CD4-positive, CD25-positive, alpha-beta regulatory T cell (primary cell): ENCODE measurements at regions not wholly inside any gene's neighbourhood (a gene's known extent, or its start where the extent isn't known, plus 50 kb on each side); places are given as distances from the start of the nearest gene placed in this dataset.
"Not testable (repeated sequence)": the region's sequence is repeated elsewhere in the genome, so short reads cannot be mapped to it uniquely, and the experiment has no call there.

Experiments used
- ATAC-seq, 2 donors: fragments of 150-1000 bp; cut with Tn5 transposase; one replicate each; pipeline ENCODE4 v1.10.0; 2021; ENCODE audit warnings: low read depth in 2 of 2, moderate number of reproducible peaks in 2 of 2, moderate library complexity in 1 of 2
- DNase-seq, 3 donors: peaks; one replicate each; pipeline versions ENCODE4 v3.0.0 to v3.0.0-alpha.2; 2012 to 2022; ENCODE audit warnings: mixed read lengths in 1 of 3
- H3K27ac ChIP-seq: one replicate; pipeline ENCODE4 v1.7.0; 2013; ENCODE audit warnings: mild to moderate bottlenecking, low read length; ENCODE audit not compliant: insufficient read depth, poor library complexity, severe bottlenecking
- H3K27me3 ChIP-seq: one replicate; pipeline ENCODE4 v1.7.0; 2013; ENCODE audit warnings: low read length; ENCODE audit not compliant: control insufficient read depth, insufficient read depth
- H3K36me3 ChIP-seq: one replicate; pipeline ENCODE4 v1.7.0; 2013; ENCODE audit warnings: mild to moderate bottlenecking, low read length, moderate library complexity; ENCODE audit not compliant: control insufficient read depth, insufficient read depth
- H3K4me1 ChIP-seq: 2 replicates; pipeline ENCODE4 v1.7.0; 2013; ENCODE audit warnings: mild to moderate bottlenecking, low read length; ENCODE audit not compliant: insufficient read depth, control insufficient read depth, poor library complexity, severe bottlenecking
- H3K4me3 ChIP-seq: one replicate; pipeline ENCODE4 v1.7.0; 2013; ENCODE audit warnings: low read depth, mild to moderate bottlenecking, low read length, moderate library complexity
- H3K9me3 ChIP-seq, 2 experiments: 1 replicate in 1 of 2; 2 replicates in 1 of 2; pipeline ENCODE4 v1.7.0; 2013; ENCODE audit warnings: low read length in 2 of 2, mild to moderate bottlenecking in 1 of 2, moderate library complexity in 1 of 2; ENCODE audit not compliant: control insufficient read depth in 2 of 2
- H3K27ac Mint-ChIP-seq, 3 donors: one replicate each; pipeline ENCODE4 v1.8.0; 2020 to 2022; ENCODE audit warnings: mild to moderate bottlenecking in 3 of 3, mixed read lengths in 3 of 3, moderate library complexity in 2 of 3
- H3K27me3 Mint-ChIP-seq: one replicate; pipeline ENCODE4 v1.8.0; 2022; ENCODE audit warnings: mild to moderate bottlenecking, mixed read lengths
- H3K36me3 Mint-ChIP-seq: one replicate; pipeline ENCODE4 v1.8.0; 2020; ENCODE audit warnings: mixed read lengths
- H3K4me1 Mint-ChIP-seq, 4 donors: one replicate each; pipeline ENCODE4 v1.8.0; 2020 to 2022; ENCODE audit warnings: mixed read lengths in 4 of 4, mild to moderate bottlenecking in 1 of 4
- H3K4me3 Mint-ChIP-seq, 4 donors: one replicate each; pipeline ENCODE4 v1.8.0; 2020 to 2022; ENCODE audit warnings: mild to moderate bottlenecking in 4 of 4, mixed read lengths in 4 of 4, moderate library complexity in 3 of 4
- H3K9me3 Mint-ChIP-seq, 7 donors: one replicate each; pipeline ENCODE4 v1.8.0; 2020 to 2022; ENCODE audit warnings: mixed read lengths in 7 of 7, mild to moderate bottlenecking in 3 of 7, moderate library complexity in 2 of 7

- H3K9me3 ChIP-seq, ATAC-seq, H3K27me3 ChIP-seq, H3K27me3 Mint-ChIP-seq, H3K4me1 Mint-ChIP-seq, H3K36me3 Mint-ChIP-seq, H3K9me3 Mint-ChIP-seq, H3K4me3 ChIP-seq, H3K36me3 ChIP-seq, H3K4me1 ChIP-seq, DNase-seq, H3K27ac ChIP-seq, H3K27ac Mint-ChIP-seq, H3K4me3 Mint-ChIP-seq: not testable (repeated sequence)
These were observed 99.5 kb downstream of the SLC25A46 start for GRCh38 chr5:110838357-110838756.

GRCh38 chr5:110838961-110839360, 100.2 kb downstream of the SLC25A46 start:
- H3K36me3 ChIP-seq, result no peaks in the 10 kb centered on the region
- no peaks in the 10 kb centered on the region for H3K27me3 ChIP-seq
- Mint-ChIP-seq H3K36me3 (no peaks in the 10 kb centered on the region), H3K4me3 (no peak overlapping the region), H3K9me3 (peaks cover 0 to 8% (median 5%) of the 10 kb centered on the region in 7 donors), H3K4me1 (no peaks in the 10 kb centered on the region), H3K27ac (no peak overlapping the region), H3K27me3 (no peaks in the 10 kb centered on the region)
- no peaks in the 10 kb centered on the region for H3K4me1 ChIP-seq
- DNase-seq (no peak), ATAC-seq (no peak)
- no peak overlapping the region for H3K4me3 ChIP-seq
- H3K9me3 ChIP-seq, result no peaks in the 10 kb centered on the region
- H3K27ac ChIP-seq, result no peak overlapping the region

GRCh38 chr5:110840347-110840960, 101.6 kb downstream of the SLC25A46 start:
- H3K4me3 ChIP-seq, result no peak overlapping the region
- H3K4me1 ChIP-seq, result no peaks in the 10 kb centered on the region
- no peaks in the 10 kb centered on the region for H3K36me3 ChIP-seq
- Mint-ChIP-seq H3K36me3 (no peaks in the 10 kb centered on the region), H3K4me3 (no peak overlapping the region), H3K4me1 (no peaks in the 10 kb centered on the region), H3K27ac (no peak overlapping the region), H3K9me3 (peaks cover 0 to 8% (median 5%) of the 10 kb centered on the region in 7 donors), H3K27me3 (peaks cover 4% of the 10 kb centered on the region)
- no peak for DNase-seq
- ATAC-seq, result no peak
- H3K27ac ChIP-seq, result no peak overlapping the region
- no peaks in the 10 kb centered on the region for H3K27me3 ChIP-seq
- H3K9me3 ChIP-seq, result no peaks in the 10 kb centered on the region

- no peak for ATAC-seq
- peaks cover 0 to 6% (median 0%) of the 10 kb centered on the region in 7 donors for H3K9me3 Mint-ChIP-seq
- Histone ChIP-seq H3K4me3 (no peak overlapping the region), H3K9me3 (no peaks in the 10 kb centered on the region), H3K36me3 (no peaks in the 10 kb centered on the region), H3K4me1 (no peaks in the 10 kb centered on the region), H3K27me3 (no peaks in the 10 kb centered on the region), H3K27ac (no peak overlapping the region)
- H3K4me1 Mint-ChIP-seq, result no peaks in the 10 kb centered on the region
- H3K4me3 Mint-ChIP-seq, result no peak overlapping the region
- no peaks in the 10 kb centered on the region for H3K36me3 Mint-ChIP-seq
- H3K27me3 Mint-ChIP-seq, result peaks cover 4% of the 10 kb centered on the region
- DNase-seq, result no peak
- no peak overlapping the region for H3K27ac Mint-ChIP-seq
These were observed 102.3 kb downstream of the SLC25A46 start for GRCh38 chr5:110841137-110841536.

- ATAC-seq (no peak), DNase-seq (no peak)
- Mint-ChIP-seq H3K27me3 (peaks cover 4% of the 10 kb centered on the region), H3K27ac (no peak overlapping the region), H3K4me3 (no peak overlapping the region), H3K4me1 (no peaks in the 10 kb centered on the region), H3K36me3 (no peaks in the 10 kb centered on the region), H3K9me3 (peaks cover 0 to 6% (median 0%) of the 10 kb centered on the region in 7 donors)
- no peaks in the 10 kb centered on the region for H3K4me1 ChIP-seq
- no peaks in the 10 kb centered on the region for H3K27me3 ChIP-seq
- no peak overlapping the region for H3K4me3 ChIP-seq
- H3K36me3 ChIP-seq, result no peaks in the 10 kb centered on the region
- H3K9me3 ChIP-seq, result no peaks in the 10 kb centered on the region
- no peak overlapping the region for H3K27ac ChIP-seq
These were observed 104.1 kb downstream of the SLC25A46 start for GRCh38 chr5:110842948-110843347.

- Mint-ChIP-seq H3K4me3 (no peak overlapping the region), H3K4me1 (no peaks in the 10 kb centered on the region), H3K36me3 (no peaks in the 10 kb centered on the region), H3K27me3 (peaks cover 4% of the 10 kb centered on the region), H3K27ac (no peak overlapping the region), H3K9me3 (peaks cover 0 to 6% (median 2%) of the 10 kb centered on the region in 7 donors)
- H3K4me1 ChIP-seq, result no peaks in the 10 kb centered on the region
- H3K4me3 ChIP-seq, result no peak overlapping the region
- ATAC-seq, result no peak
- H3K36me3 ChIP-seq, result no peaks in the 10 kb centered on the region
- no peaks in the 10 kb centered on the region for H3K9me3 ChIP-seq
- no peak overlapping the region for H3K27ac ChIP-seq
- H3K27me3 ChIP-seq, result no peaks in the 10 kb centered on the region
- no peak for DNase-seq
These were observed 105.4 kb downstream of the SLC25A46 start for GRCh38 chr5:110844251-110844650.

GRCh38 chr5:110846398-110847001, 107.7 kb downstream of the SLC25A46 start:
- Mint-ChIP-seq H3K9me3 (peaks cover 0 to 14% (median 3%) of the 10 kb centered on the region in 7 donors), H3K4me1 (no peaks in the 10 kb centered on the region), H3K36me3 (no peaks in the 10 kb centered on the region), H3K27ac (no peak overlapping the region), H3K4me3 (no peak overlapping the region), H3K27me3 (peaks cover 4% of the 10 kb centered on the region)
- Histone ChIP-seq H3K27ac (no peak overlapping the region), H3K9me3 (no peaks in the 10 kb centered on the region), H3K27me3 (no peaks in the 10 kb centered on the region), H3K4me3 (no peak overlapping the region), H3K4me1 (no peaks in the 10 kb centered on the region), H3K36me3 (no peaks in the 10 kb centered on the region)
- DNase-seq (no peak), ATAC-seq (no peak)

GRCh38 chr5:110851357-110851756, 112.5 kb downstream of the SLC25A46 start:
- H3K36me3 ChIP-seq, result no peaks in the 10 kb centered on the region
- peaks cover 0 to 14% (median 5%) of the 10 kb centered on the region in 7 donors for H3K9me3 Mint-ChIP-seq
- ATAC-seq, result no peak

More at GRCh38 chr5:110851357-110851756, 112.5 kb downstream of the SLC25A46 start:
- Histone ChIP-seq H3K4me3 (no peak overlapping the region), H3K4me1 (no peaks in the 10 kb centered on the region), H3K27me3 (no peaks in the 10 kb centered on the region), H3K27ac (no peak overlapping the region), H3K9me3 (no peaks in the 10 kb centered on the region)
- no peak overlapping the region for H3K27ac Mint-ChIP-seq
- H3K27me3 Mint-ChIP-seq, result peaks cover 9% of the 10 kb centered on the region
- no peak for DNase-seq
- no peaks in the 10 kb centered on the region for H3K36me3 Mint-ChIP-seq
- H3K4me1 Mint-ChIP-seq, result no peaks in the 10 kb centered on the region
- no peak overlapping the region for H3K4me3 Mint-ChIP-seq
